Esophagus muscularis mucosa (tissue), 4 donors: ENCODE measurements at regions not wholly inside any gene's neighbourhood (a gene's known extent, or its start where the extent isn't known, plus 50 kb on each side); places are given as distances from the start of the nearest gene placed in this dataset.

ENCODE experiments used
- DNase-seq: peaks from one replicate; pipeline ENCODE4 v3.0.0-alpha.2; 2017; ENCODE audit errors: extremely low spot score
- H3K27ac ChIP-seq, 4 donors: fragments of 200-600 bp; sonication (generic); replicated peaks in 1 of 4; 1 replicate in 3 of 4; 2 replicates in 1 of 4; pipeline ENCODE4 v1.5.1; 2016 to 2019; ENCODE audit warnings: mild to moderate bottlenecking in 1 of 4
- H3K27me3 ChIP-seq, 4 donors: fragments of 200-600 bp; sonication (generic); one replicate each; pipeline versions ENCODE4 v1.5.1 to v1.6.0; 2016 to 2019
- H3K36me3 ChIP-seq, 4 donors: fragments of 200-600 bp; sonication (generic); one replicate each; pipeline ENCODE4 v1.5.1; 2016 to 2019
- H3K4me1 ChIP-seq, 4 donors: fragments of 200-600 bp; sonication (generic); one replicate each; pipeline ENCODE4 v1.5.1; 2016 to 2019
- H3K4me3 ChIP-seq, 4 donors: fragments of 200-600 bp; sonication (generic); 1 replicate in 2 of 4; 2 replicates in 2 of 4; pipeline ENCODE4 v1.5.1; 2016 to 2019; ENCODE audit warnings: mild to moderate bottlenecking in 4 of 4, moderate library complexity in 1 of 4
- H3K9me3 ChIP-seq, 4 donors: fragments of 200-600 bp; sonication (generic); 1 replicate in 3 of 4; 2 replicates in 1 of 4; pipeline ENCODE4 v1.5.1; 2016 to 2019
- CTCF ChIP-seq, 3 experiments: fragments of 200-600 bp in 2 of 3; fragments of 450-650 bp in 1 of 3; sonication (generic) in 2 of 3; IDR thresholded peaks; one replicate each; pipeline ENCODE4 v1.5.1; 2017 to 2019; ENCODE audit warnings: antibody characterized with exemption in 3 of 3, mild to moderate bottlenecking in 2 of 3, moderate library complexity in 1 of 3
- EP300 ChIP-seq: sonication (generic); formaldehyde crosslinking; IDR thresholded peaks from one replicate; pipeline ENCODE4 v1.6.1; 2017; ENCODE audit warnings: antibody characterized with exemption
- POLR2A ChIP-seq: fragments of 450-650 bp; IDR thresholded peaks from one replicate; pipeline ENCODE4 v1.6.1; 2017; ENCODE audit warnings: antibody characterized with exemption, moderate library complexity, mild to moderate bottlenecking, low read depth
- POLR2AphosphoS5 ChIP-seq, 2 donors: sonication (generic); formaldehyde crosslinking; IDR thresholded peaks; one replicate each; pipeline ENCODE4 v1.6.1; 2017; ENCODE audit warnings: antibody characterized with exemption in 2 of 2
- WGBS: methylation state at CpG from one replicate; pipeline ENCODE4 v1.1.5; 2018; 5-methylcytosine and 5-hydroxymethylcytosine counted together
- intact Hi-C: fragments of 100-400 bp; cut with DNase I; formaldehyde crosslinking; loops from one replicate; pipeline ENCODE4 v1.15.1; 2023

DNA sequence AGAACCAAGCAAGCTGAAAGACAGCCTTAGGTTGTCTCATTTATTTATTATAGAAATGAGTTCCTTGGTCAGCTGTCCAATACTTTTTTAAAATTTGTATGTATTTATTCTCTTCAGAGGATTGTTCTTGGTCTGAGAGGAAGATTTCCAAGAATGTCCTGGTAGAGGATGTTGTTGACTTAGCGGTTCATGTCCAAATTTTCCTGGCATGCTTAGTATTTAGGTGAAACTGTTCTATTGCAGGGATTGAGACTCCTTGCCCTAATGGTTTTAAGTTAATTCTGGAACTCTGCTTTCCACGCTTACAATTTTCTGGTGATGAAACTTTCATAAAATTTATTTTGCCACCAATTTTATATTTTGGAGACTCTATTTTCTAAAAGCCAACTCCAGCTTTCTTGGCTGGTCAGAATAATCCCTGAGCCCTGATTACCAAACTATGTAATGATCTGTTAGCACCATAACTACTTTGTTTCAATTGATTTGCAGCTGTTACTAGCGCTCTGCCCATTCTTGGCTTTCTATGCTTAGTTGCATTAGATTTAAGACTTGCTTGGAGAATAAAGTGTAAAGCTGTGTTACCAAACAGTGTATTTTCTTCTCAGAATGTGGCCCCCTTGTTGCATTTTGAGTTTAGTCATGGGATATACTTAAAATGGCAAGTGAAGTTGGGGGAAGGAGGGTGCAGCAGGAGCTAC is 1868.8 kb upstream of the CELF4 start:
- 54% methylated on average over 3 of the region's 3 CpGs for WGBS
- Histone ChIP-seq H3K4me3 (no peak overlapping the region), H3K9me3 (peaks cover 0 to 2% (median 0%) of the 10 kb centered on the region in 4 donors), H3K36me3 (no peaks in the 10 kb centered on the region), H3K4me1 (peaks cover 0 to 14% (median 7%) of the 10 kb centered on the region in 4 donors), H3K27me3 (no peaks in the 10 kb centered on the region), H3K27ac (no peak overlapping the region)
- intact Hi-C loops = no loop called here
- no peak for DNase-seq
- TF ChIP-seq POLR2AphosphoS5 (IDR thresholded peaks at IDR 0.05) = no peak
- no peak for TF ChIP-seq POLR2A
- no peak for TF ChIP-seq EP300
- TF ChIP-seq CTCF (IDR thresholded peaks at IDR 0.05) = no peak

DNA sequence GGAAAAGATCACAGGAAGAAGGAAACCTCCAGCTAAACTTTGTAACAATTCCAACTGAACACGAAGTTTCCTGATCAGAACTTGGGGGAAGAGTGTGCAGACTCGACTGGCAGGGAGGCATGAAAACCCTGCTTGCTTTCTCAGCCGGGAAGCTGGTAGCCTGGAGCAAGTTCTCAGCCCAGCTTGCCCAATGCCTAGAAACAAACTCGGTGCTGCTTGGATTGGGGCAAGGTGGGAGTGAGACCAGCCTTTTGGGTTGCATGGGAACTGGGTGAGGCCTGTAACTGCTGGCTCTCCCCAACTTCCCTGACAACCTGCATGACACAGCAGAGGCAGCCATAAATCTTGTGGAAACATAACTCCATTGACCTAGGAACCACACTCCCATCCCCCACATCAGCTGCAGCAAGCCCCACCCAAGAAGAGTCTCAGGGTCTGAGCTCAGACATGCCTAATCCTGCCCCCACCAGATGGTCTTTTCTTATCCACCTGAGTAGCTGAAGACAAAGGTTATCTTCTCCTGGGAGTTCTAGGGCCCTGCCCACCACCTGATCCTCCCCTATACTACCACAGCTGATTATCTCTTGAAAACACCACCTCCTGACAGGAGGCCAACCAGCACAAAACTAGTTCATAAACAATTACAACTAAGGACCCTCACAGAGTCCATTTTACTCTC is 1859.7 kb upstream of the CELF4 start:
- TF ChIP-seq POLR2AphosphoS5 (IDR thresholded peaks at IDR 0.05) (no peak), CTCF (IDR thresholded peaks at IDR 0.05) (no peak), POLR2A (no peak), EP300 (no peak)
- Histone ChIP-seq H3K27me3 (no peaks in the 10 kb centered on the region), H3K4me1 (no peaks in the 10 kb centered on the region), H3K4me3 (no peak overlapping the region), H3K9me3 (peaks cover 0 to 6% (median 0%) of the 10 kb centered on the region in 4 donors), H3K36me3 (no peaks in the 10 kb centered on the region), H3K27ac (no peak overlapping the region)
- 82% methylated on average over 3 of the region's 4 CpGs for WGBS
- intact Hi-C loops = no loop called here
- DNase-seq = no peak

DNA sequence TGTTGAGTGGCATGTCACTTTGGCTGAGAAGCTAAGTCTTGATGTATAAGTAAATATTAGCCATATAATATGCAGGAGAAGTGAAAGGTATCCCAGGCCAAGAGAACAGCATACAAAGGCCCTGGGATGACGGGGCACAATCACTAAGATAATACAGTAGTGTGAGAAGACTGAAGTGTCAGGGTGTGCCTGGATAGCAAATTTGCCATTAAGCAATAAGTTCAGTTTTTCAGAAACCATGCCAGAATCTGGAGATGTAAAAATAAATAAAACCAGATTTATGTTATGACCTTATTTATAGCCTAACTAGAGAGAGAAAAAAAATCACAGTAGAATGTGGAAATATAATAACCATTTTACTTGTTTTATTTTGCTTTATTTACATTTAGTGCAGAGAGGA is 1858.7 kb upstream of the CELF4 start:
- intact Hi-C loops = no loop called here
- Histone ChIP-seq H3K4me1 (no peaks in the 10 kb centered on the region), H3K4me3 (no peak overlapping the region), H3K27ac (no peak overlapping the region), H3K9me3 (peaks cover 0 to 2% (median 0%) of the 10 kb centered on the region in 4 donors), H3K36me3 (no peaks in the 10 kb centered on the region), H3K27me3 (no peaks in the 10 kb centered on the region)
- no peak for TF ChIP-seq CTCF (IDR thresholded peaks at IDR 0.05)
- no peak for TF ChIP-seq POLR2AphosphoS5 (IDR thresholded peaks at IDR 0.05)
- no peak for TF ChIP-seq POLR2A
- TF ChIP-seq EP300 = no peak
- WGBS = 54% methylated on average over 1 of the region's 1 CpG
- DNase-seq = no peak

- TF ChIP-seq POLR2AphosphoS5 (IDR thresholded peaks at IDR 0.05) (no peak), POLR2A (no peak)
- 97% methylated on average over 3 of the region's 3 CpGs for WGBS
- DNase-seq = no peak
- intact Hi-C loops = no loop called here
- Histone ChIP-seq H3K27me3 (no peaks in the 10 kb centered on the region), H3K36me3 (no peaks in the 10 kb centered on the region), H3K4me1 (no peaks in the 10 kb centered on the region), H3K4me3 (no peak overlapping the region), H3K27ac (no peak overlapping the region), H3K9me3 (no peaks in the 10 kb centered on the region)
Observed at GRCh38 chr18:39421276-39421675, 1855.7 kb upstream of the CELF4 start.

- Histone ChIP-seq H3K27ac (no peak overlapping the region), H3K27me3 (no peaks in the 10 kb centered on the region), H3K4me3 (no peak overlapping the region), H3K9me3 (no peaks in the 10 kb centered on the region), H3K36me3 (no peaks in the 10 kb centered on the region), H3K4me1 (no peaks in the 10 kb centered on the region)
- DNase-seq = no peak
- intact Hi-C loops = no loop called here
- TF ChIP-seq POLR2A (no peak), CTCF (IDR thresholded peaks at IDR 0.05) (no peak), EP300 (no peak), POLR2AphosphoS5 (IDR thresholded peaks at IDR 0.05) (no peak)
Observed at GRCh38 chr18:39419315-39419714, 1853.7 kb upstream of the CELF4 start.
